SU-DHL-6 (cell line): ENCODE measurements at regions not wholly inside any gene's neighbourhood (a gene's known extent, or its start where the extent isn't known, plus 50 kb on each side); places are given as distances from the start of the nearest gene placed in this dataset.
"Not testable (repeated sequence)": the region's sequence is repeated elsewhere in the genome, so short reads cannot be mapped to it uniquely, and the experiment has no call there.

Experiments used
- H2AFZ ChIP-seq: fragments of 200-600 bp; sonication (generic); 2 replicates; pipeline ENCODE4 v1.6.1; 2014; ENCODE audit warnings: low read depth, mild to moderate bottlenecking, moderate library complexity, mixed read lengths, antibody characterized with exemption, low read length; ENCODE audit not compliant: severe bottlenecking
- H3F3A ChIP-seq: fragments of 200-600 bp; shearing (Covaris generic); 2 replicates; pipeline ENCODE4 v1.6.0; 2016; ENCODE audit warnings: antibody characterized with exemption, mild to moderate bottlenecking; ENCODE audit not compliant: insufficient read depth
- H3K27ac ChIP-seq: fragments of 200-600 bp; sonication (generic); 2 replicates; pipeline ENCODE4 v1.5.1; 2016; ENCODE audit warnings: low read depth, mild to moderate bottlenecking, low read length, moderate library complexity, mixed read lengths
- H3K27me3 ChIP-seq: fragments of 200-600 bp; sonication (generic), shearing (Covaris generic); 2 replicates; pipeline ENCODE4 v1.6.0; 2014; ENCODE audit warnings: mild to moderate bottlenecking, low read length
- H3K36me3 ChIP-seq: fragments of 200-600 bp; sonication (generic); 2 replicates; pipeline ENCODE4 v1.6.1; 2014; ENCODE audit warnings: mild to moderate bottlenecking, low read length, mixed read lengths
- H3K4me2 ChIP-seq: fragments of 300-600, 200-600 bp; shearing (Covaris generic), sonication (generic); 2 replicates; pipeline ENCODE4 v1.6.0; 2014; ENCODE audit warnings: low read length, low read depth, mild to moderate bottlenecking; ENCODE audit not compliant: poor library complexity, severe bottlenecking
- H3K4me3 ChIP-seq: fragments of 200-600 bp; sonication (generic); 2 replicates; pipeline ENCODE4 v1.5.1; 2014; ENCODE audit warnings: antibody characterized with exemption, low read length, mild to moderate bottlenecking, mixed read lengths; ENCODE audit not compliant: insufficient read depth, poor library complexity, severe bottlenecking
- H3K79me2 ChIP-seq: fragments of 200-600 bp; sonication (generic); 2 replicates; pipeline ENCODE4 v1.6.1; 2014; ENCODE audit warnings: mild to moderate bottlenecking, low read length, moderate library complexity; ENCODE audit not compliant: insufficient read depth
- H3K9ac ChIP-seq: fragments of 200-600 bp; sonication (generic); 2 replicates; pipeline ENCODE4 v1.7.0; 2014; ENCODE audit warnings: mild to moderate bottlenecking, low read length
- H3K9me2 ChIP-seq: fragments of 200-600 bp; sonication (generic); replicated peaks from 2 replicates; pipeline ENCODE4 v1.6.1; 2014; ENCODE audit warnings: low read length; ENCODE audit not compliant: insufficient read depth
- H3K9me3 ChIP-seq: fragments of 200-600 bp; sonication (generic); 2 replicates; pipeline ENCODE4 v1.6.1; 2014; ENCODE audit warnings: low read length, mixed read lengths; ENCODE audit not compliant: insufficient read depth
- H4K20me1 ChIP-seq: fragments of 200-600 bp; sonication (generic); 2 replicates; pipeline ENCODE4 v1.6.1; 2014; ENCODE audit warnings: low read depth, mild to moderate bottlenecking, antibody characterized with exemption, low read length, moderate library complexity, mixed read lengths
- CTCF ChIP-seq: fragments of 200-600 bp; sonication (generic); IDR thresholded peaks from one replicate; pipeline ENCODE4 v1.5.1; 2017; ENCODE audit warnings: antibody characterized with exemption, mild to moderate bottlenecking, low read length, moderate library complexity; ENCODE audit not compliant: insufficient read depth, poor library complexity, severe bottlenecking
- EZH2phosphoT487 ChIP-seq: fragments of 200-600 bp; sonication (generic), shearing (Covaris generic); conservative IDR thresholded peaks from 2 replicates; pipeline ENCODE4 v1.6.1; 2018; ENCODE audit warnings: mild to moderate bottlenecking, antibody characterized with exemption, low read length, moderate library complexity, mixed read lengths

- H3F3A ChIP-seq = no peaks in the 10 kb centered on the region
- no peak overlapping the region for H2AFZ ChIP-seq
- no peak overlapping the region for H3K4me3 ChIP-seq
- TF ChIP-seq CTCF (no peak), EZH2phosphoT487 (no peak)
- H3K9ac ChIP-seq = no peak overlapping the region
- no peaks in the 10 kb centered on the region for H3K36me3 ChIP-seq
- H3K9me3 ChIP-seq = no peaks in the 10 kb centered on the region
- no peaks in the 10 kb centered on the region for H3K79me2 ChIP-seq
- no peaks in the 10 kb centered on the region for H4K20me1 ChIP-seq
- H3K27ac ChIP-seq = no peak overlapping the region
- no peaks in the 10 kb centered on the region for H3K27me3 ChIP-seq
- no peaks in the 10 kb centered on the region for H3K9me2 ChIP-seq
- H3K4me2 ChIP-seq = no peak overlapping the region
Measured at GRCh38 chr2:240259924-240260529, 119.6 kb upstream of the OTOS start.

- Histone ChIP-seq H3K27me3 (no peaks in the 10 kb centered on the region), H3K9ac (no peak overlapping the region), H3K9me3 (no peaks in the 10 kb centered on the region), H3F3A (no peaks in the 10 kb centered on the region), H3K4me2 (no peak overlapping the region), H3K4me3 (no peak overlapping the region), H3K36me3 (no peaks in the 10 kb centered on the region), H3K79me2 (no peaks in the 10 kb centered on the region), H3K27ac (no peak overlapping the region), H2AFZ (no peak overlapping the region), H4K20me1 (no peaks in the 10 kb centered on the region), H3K9me2 (no peaks in the 10 kb centered on the region)
- TF ChIP-seq EZH2phosphoT487 = no peak
- TF ChIP-seq CTCF = no peak
Measured at GRCh38 chr2:240260664-240261063, 120.2 kb upstream of the OTOS start.

GRCh38 chr2:240262578-240262977 lies 122.1 kb upstream of the OTOS start:
- not testable (repeated sequence) for H3K27me3 ChIP-seq

GRCh38 chr2:240269380-240269779 lies 128.9 kb upstream of the OTOS start:
- Histone ChIP-seq H2AFZ (no peak overlapping the region), H3F3A (no peaks in the 10 kb centered on the region), H3K9me2 (no peaks in the 10 kb centered on the region), H3K9ac (no peak overlapping the region), H3K9me3 (peaks cover 7% of the 10 kb centered on the region; the same call in 1 of the 2 replicates), H3K4me2 (no peak overlapping the region), H4K20me1 (no peaks in the 10 kb centered on the region), H3K27ac (no peak overlapping the region), H3K36me3 (no peaks in the 10 kb centered on the region), H3K4me3 (no peak overlapping the region), H3K79me2 (no peaks in the 10 kb centered on the region), H3K27me3 (no peaks in the 10 kb centered on the region)
- TF ChIP-seq EZH2phosphoT487 (no peak), CTCF (no peak)

More at GRCh38 chr2:240262578-240262977, 122.1 kb upstream of the OTOS start:
- H2AFZ ChIP-seq, H3K79me2 ChIP-seq, H4K20me1 ChIP-seq, H3K4me2 ChIP-seq, H3K4me3 ChIP-seq, H3K9ac ChIP-seq, H3K9me2 ChIP-seq, H3K27ac ChIP-seq, H3K9me3 ChIP-seq, H3K36me3 ChIP-seq, H3F3A ChIP-seq: not testable (repeated sequence)
